ENCODE measurements at regions not wholly inside any gene's neighbourhood (a gene's known extent, or its start where the extent isn't known, plus 50 kb on each side); places are given as distances from the start of the nearest gene placed in this dataset.

DNA sequence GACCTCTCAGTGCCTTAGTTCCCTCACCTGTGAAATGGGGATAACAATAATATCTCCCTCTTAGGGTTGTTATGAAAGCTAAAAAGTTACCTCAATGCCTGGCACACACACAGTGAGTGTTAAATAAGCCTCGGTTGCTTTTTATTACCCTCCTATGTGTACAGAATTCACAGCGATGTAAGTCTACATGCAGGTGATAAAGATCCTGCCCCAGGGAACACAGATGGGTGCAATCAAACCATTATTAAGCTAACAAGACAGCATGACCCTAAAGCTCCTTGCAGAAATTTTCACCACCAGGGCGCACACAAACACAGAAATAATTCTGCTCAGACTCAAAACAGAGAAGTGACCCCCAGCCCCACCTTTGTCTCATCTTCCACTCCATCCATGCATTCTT, 261.9 kb downstream of the SNX10 start:
- FAIRE-seq, result no peak
- POLR2A ChIA-PET, result no interaction called here

DNA sequence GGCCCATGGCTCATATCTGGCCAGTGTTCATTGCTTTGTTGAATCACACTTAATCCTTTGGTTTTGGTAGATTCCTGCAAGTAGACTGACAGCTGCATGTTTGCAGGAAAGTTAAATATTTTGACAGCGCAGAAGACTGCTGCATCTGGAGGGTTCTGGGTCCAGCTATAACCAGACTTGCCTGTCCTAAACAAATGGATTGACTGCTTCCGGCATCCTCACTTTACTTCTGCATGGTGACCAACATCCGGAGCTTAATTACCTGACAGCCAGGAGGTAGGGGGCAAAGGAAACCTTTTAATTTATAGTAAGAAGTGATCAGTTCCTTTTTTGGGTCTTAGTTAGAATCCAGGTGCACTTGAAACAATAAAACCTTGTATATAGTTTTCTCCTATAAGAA, 263.3 kb downstream of the SNX10 start:
- CTCF ChIA-PET, result interaction anchor here (0.6 kb wide), 1 partner anchor 29 kb away, joined by 3 read pairs; no protein-coding TSS in a partner anchor
- no peaks in the 10 kb centered on the region for H3K4me1 ChIP-seq

More for the DNA sequence above, 261.9 kb downstream of the SNX10 start:
- DNase-seq (ENCODE audit: low read depth in 1 of 2, low spot score in 1 of 2) (no peak), ATAC-seq (no peak)
- no peak overlapping the region for H3K4me3 ChIP-seq
- H3K27ac ChIP-seq, result no peak overlapping the region
- CTCF ChIA-PET, result no interaction called here
- no peak overlapping the region for H3K4me2 ChIP-seq
- H3K9me3 ChIP-seq, result no peaks in the 10 kb centered on the region
- no peaks in the 10 kb centered on the region for H3K4me1 ChIP-seq
- TF ChIP-seq RFX5 (IDR thresholded peaks at IDR 0.05) (no peak), CEBPB (IDR thresholded peaks at IDR 0.05) (no peak)
- WGBS (ENCODE audit: missing lambda C conversion rate), result 15% methylated on average over 3 of the region's 3 CpGs

DNA sequence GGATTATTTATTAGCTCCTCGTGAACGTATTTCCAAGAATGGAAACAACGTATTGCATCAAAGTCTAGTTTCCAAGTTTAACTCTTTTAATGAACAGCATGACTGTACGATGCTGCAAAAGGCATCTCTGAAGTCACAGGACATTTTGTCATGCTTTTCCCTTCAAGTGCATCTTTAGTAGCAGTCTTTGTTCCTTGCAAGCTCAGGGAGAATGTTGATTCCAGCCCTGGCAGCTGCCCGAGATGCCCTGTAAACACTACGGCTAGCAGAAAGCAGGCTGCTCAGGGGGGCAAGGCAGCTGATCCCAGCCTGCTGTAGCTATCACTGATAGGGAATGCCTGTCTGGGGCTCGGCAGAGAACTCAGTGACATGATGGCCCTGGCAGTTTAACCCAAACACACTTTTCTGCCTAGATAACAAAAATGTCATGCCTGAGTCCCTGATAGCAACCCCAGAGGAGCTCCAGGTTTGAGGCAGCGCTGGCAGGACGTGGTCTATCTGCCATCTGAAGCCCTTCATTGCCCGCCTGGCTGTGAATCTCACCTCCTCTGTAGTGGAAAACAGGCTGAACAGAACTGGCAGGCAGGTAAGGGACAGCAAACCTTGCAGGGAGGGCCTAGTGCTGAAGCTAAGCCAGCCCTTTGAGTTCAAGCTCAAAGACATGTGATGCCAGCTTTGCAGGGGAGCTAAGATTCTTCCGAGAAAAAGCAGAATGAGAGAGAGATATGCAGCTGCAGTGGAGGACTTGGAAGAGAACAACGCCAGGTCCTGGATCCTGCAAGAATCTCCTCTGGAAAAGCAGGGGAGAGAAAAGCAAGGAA, 264.6 kb downstream of the SNX10 start:
- POLR2A ChIA-PET, result no interaction called here
- ATAC-seq, result no peak

More for the DNA sequence above, 263.3 kb downstream of the SNX10 start:
- Histone ChIP-seq H3K4me3 (no peak overlapping the region), H3K4me2 (no peak overlapping the region), H3K27ac (no peak overlapping the region), H3K9me3 (no peaks in the 10 kb centered on the region)
- DNase-seq (ENCODE audit: low read depth in 1 of 2, low spot score in 1 of 2), result no peak
- no peak for ATAC-seq
- POLR2A ChIA-PET, result no interaction called here
- WGBS (ENCODE audit: missing lambda C conversion rate), result 66% methylated on average over 3 of the region's 3 CpGs
- TF ChIP-seq CEBPB (IDR thresholded peaks at IDR 0.05) (no peak), FOSB (CRISPR knock-in tag; IDR thresholded peaks at IDR 0.05) (no peak), KDM1A (IDR thresholded peaks at IDR 0.05; ENCODE audit: low read depth) (no peak), CBX2 (IDR thresholded peaks at IDR 0.05; ENCODE audit: borderline replicate concordance, low read depth) (no peak), RFX5 (IDR thresholded peaks at IDR 0.05) (no peak), RAD21 (conservative IDR thresholded peaks at IDR 0.05 in 1 of 2, IDR thresholded peaks at IDR 0.05 in 1 of 2) (no peak), KDM5A (IDR thresholded peaks at IDR 0.05) (no peak), RCOR1 (IDR thresholded peaks at IDR 0.05; ENCODE audit: low read depth, low read length) (no peak), FOXS1 (CRISPR knock-in tag; IDR thresholded peaks at IDR 0.05) (no peak), HEYL (CRISPR knock-in tag; IDR thresholded peaks at IDR 0.05) (no peak), TFCP2L1 (CRISPR knock-in tag; IDR thresholded peaks at IDR 0.05) (no peak), HOXB5 (CRISPR knock-in tag; IDR thresholded peaks at IDR 0.05) (no peak), SREBF2 (IDR thresholded peaks at IDR 0.05) (no peak), RNF2 (IDR thresholded peaks at IDR 0.05; ENCODE audit: borderline replicate concordance, low read depth) (no peak)
- TF ChIP-seq, protein P1, sequence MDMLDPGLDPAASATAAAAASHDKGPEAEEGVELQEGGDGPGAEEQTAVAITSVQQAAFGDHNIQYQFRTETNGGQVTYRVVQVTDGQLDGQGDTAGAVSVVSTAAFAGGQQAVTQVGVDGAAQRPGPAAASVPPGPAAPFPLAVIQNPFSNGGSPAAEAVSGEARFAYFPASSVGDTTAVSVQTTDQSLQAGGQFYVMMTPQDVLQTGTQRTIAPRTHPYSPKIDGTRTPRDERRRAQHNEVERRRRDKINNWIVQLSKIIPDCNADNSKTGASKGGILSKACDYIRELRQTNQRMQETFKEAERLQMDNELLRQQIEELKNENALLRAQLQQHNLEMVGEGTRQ (IDR thresholded peaks at IDR 0.05), result no peak
- TF ChIP-seq, protein P2, sequence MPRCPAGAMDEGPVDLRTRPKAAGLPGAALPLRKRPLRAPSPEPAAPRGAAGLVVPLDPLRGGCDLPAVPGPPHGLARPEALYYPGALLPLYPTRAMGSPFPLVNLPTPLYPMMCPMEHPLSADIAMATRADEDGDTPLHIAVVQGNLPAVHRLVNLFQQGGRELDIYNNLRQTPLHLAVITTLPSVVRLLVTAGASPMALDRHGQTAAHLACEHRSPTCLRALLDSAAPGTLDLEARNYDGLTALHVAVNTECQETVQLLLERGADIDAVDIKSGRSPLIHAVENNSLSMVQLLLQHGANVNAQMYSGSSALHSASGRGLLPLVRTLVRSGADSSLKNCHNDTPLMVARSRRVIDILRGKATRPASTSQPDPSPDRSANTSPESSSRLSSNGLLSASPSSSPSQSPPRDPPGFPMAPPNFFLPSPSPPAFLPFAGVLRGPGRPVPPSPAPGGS (IDR thresholded peaks at IDR 0.05), result no peak
- no peak for FAIRE-seq

More for the DNA sequence above, 264.6 kb downstream of the SNX10 start:
- FAIRE-seq, result no peak
- H3K27ac ChIP-seq, result no peak overlapping the region
- CTCF ChIA-PET, result interaction anchor here (1.4 to 1.8 kb wide), 2 partner anchors 9 to 56 kb away, joined by 4 to 6 read pairs; no protein-coding TSS in a partner anchor
- no peak overlapping the region for H3K4me2 ChIP-seq
- no peak for TF ChIP-seq ESRRA (IDR thresholded peaks at IDR 0.05; ENCODE audit: borderline replicate concordance, low read length)
- no peak for TF ChIP-seq NR3C1 (IDR thresholded peaks at IDR 0.05)
- TF ChIP-seq SMC3 (IDR thresholded peaks at IDR 0.05), result no peak
- TF ChIP-seq FOSB (CRISPR knock-in tag; IDR thresholded peaks at IDR 0.05), result no peak
- DNase-seq (ENCODE audit: low read depth in 1 of 2, low spot score in 1 of 2), result no peak
- WGBS (ENCODE audit: missing lambda C conversion rate), result 31% methylated on average over 10 of the region's 12 CpGs
- no peak overlapping the region for H3K4me3 ChIP-seq
- H3K9me3 ChIP-seq, result no peaks in the 10 kb centered on the region
- no peaks in the 10 kb centered on the region for H3K4me1 ChIP-seq

Data from A549 (cell line).